GM12873 (cell line): ENCODE measurements at regions not wholly inside any gene's neighbourhood (a gene's known extent, or its start where the extent isn't known, plus 50 kb on each side); places are given as distances from the start of the nearest gene placed in this dataset.

Experiments
- TF ChIP-seq, protein P1 (sequence below): IDR thresholded peaks from 2 replicates; pipeline ENCODE4 v1.5.1; 2012; ENCODE audit warnings: low read depth, mild to moderate bottlenecking, moderate library complexity, low read length, control low read depth; ENCODE audit not compliant: insufficient read depth; ENCODE audit errors: missing control alignments

DNA sequence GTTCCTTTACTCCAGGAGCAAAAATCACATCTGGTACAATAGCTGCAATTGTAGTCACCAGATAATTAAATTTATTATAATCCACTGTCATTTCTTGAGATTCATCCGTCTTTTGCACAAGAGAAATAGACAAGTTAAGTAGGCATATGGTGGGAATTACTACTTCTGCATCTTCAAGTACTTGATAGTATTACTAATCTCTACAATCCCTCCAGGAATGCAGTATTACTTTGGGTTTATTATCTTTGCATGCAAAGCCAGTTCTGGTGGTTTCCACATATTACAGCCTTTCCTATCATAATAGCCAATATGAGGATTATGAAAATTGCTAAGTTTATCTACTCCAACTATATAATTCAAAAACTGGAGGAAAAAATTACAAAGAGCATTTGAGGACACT lies 254.1 kb downstream of the IKZF2 start:
- TF ChIP-seq, protein P1, sequence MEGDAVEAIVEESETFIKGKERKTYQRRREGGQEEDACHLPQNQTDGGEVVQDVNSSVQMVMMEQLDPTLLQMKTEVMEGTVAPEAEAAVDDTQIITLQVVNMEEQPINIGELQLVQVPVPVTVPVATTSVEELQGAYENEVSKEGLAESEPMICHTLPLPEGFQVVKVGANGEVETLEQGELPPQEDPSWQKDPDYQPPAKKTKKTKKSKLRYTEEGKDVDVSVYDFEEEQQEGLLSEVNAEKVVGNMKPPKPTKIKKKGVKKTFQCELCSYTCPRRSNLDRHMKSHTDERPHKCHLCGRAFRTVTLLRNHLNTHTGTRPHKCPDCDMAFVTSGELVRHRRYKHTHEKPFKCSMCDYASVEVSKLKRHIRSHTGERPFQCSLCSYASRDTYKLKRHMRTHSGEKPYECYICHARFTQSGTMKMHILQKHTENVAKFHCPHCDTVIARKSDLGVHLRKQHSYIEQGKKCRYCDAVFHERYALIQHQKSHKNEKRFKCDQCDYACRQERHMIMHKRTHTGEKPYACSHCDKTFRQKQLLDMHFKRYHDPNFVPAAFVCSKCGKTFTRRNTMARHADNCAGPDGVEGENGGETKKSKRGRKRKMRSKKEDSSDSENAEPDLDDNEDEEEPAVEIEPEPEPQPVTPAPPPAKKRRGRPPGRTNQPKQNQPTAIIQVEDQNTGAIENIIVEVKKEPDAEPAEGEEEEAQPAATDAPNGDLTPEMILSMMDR: no peak

DNA sequence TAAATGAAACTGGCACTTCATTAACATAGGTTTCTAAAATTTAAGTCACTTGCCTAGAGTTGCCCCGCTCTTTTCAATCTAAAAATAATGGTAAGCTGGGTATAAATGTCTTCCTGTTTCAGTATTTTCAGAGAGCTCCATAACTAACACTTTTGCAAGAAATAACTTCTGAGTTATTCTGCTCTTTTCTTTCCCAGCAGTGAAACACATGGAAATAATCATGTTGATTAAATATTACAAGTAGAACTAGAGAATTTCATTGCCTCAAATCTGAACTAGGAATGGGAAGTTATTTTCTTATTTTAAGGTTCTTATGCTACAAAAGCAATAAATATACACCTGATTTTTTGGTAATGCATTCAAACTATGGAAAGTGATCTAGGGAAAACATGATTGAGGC lies 257.4 kb downstream of the IKZF2 start:
- TF ChIP-seq, protein P1: no peak

DNA sequence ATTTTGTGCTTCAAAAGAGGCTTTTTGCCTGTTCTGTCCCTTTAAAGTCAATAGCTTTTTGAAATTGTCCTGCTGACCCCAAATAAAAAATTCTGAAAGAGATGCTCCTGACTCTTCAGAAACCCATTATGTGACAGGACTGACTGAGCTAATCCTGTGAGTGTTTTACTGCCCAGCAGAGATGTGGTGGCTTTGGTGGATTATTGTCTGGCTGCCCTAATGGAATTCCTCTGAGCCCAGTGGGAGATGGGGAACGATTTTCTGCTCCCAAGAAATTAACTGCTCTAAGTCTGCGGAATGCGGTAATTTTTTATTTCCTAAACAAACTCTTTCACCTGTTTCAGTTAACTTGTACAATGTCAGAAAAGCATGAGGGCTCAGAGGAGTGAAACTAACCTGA lies 258.2 kb downstream of the IKZF2 start:
- TF ChIP-seq, protein P1: no peak

DNA sequence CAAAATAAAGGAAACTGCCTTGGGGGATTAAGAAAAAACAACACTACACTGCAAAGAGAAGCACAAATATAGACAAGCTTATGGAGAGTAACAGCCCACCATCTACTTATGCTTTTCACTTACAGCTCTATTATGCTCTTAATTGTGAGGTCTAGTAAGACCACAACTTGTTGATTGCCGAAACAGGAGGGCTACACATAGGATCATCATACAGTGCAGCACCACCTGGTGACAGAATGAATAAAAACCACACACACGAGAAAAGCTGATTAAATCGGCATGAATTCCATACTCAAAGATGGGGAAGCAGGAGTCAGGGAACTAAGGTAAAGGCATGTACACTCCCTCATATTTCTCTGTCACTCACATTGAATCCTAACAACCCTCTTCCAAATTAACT lies 259.2 kb downstream of the IKZF2 start:
- TF ChIP-seq, protein P1: peak; percentile 44

DNA sequence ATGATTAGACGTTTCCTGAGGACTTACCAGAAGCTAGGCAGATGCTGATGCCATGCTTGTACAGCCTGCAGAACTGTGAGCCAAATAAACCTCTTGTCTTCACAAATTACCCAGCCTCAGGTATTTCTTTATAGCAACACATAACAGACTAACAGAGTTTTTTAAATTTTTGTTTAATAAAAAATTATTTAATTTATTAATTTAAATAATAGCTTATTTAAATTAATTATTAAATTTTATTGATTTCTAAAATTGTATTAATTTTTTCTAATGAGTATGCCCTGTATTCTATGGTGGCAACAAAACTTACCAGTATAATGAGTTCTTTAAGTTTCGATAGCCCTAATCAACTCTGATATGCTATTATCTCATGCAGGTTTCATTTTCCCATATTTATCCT lies 259.8 kb downstream of the IKZF2 start:
- TF ChIP-seq, protein P1: no peak

DNA sequence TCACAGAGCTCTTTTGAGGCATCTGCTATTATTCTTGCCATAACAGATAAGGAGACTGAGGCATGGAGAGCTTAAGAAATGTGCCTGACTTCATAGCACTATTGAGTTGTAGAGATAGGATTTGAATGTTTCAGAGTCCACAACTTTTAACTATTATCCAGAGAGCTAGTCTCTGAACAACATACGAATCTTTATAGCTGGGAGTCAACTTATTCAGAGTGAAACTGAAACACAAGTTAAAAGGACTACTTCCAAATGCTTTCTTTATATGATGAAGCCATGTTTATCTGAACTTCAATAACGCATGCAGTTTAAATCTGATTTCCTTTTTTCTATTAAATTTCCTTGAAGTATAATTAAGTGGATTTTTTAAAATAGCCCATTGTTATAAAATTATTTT lies 268.8 kb downstream of the IKZF2 start:
- TF ChIP-seq, protein P1: no peak

DNA sequence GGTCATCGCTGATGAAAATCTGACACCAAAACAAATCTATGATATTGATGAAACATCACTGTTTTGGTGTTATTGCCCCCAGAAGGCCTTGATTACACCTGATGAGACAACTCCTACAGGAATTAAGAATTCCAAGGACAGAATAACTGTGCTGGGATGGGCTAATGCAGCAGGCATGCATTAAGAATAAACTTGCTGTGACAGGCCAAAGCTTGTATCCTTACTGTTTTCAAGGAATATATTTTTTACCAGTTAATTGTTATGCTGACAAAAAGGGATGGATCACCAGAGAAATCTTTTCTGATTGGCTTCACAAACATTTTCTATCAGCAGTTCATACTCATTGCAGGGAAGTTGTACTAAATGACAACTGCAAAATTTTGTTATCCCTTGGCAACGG lies 278.2 kb downstream of the IKZF2 start:
- TF ChIP-seq, protein P1: no peak
